GM12892 (cell line): ENCODE measurements at regions not wholly inside any gene's neighbourhood (a gene's known extent, or its start where the extent isn't known, plus 50 kb on each side); places are given as distances from the start of the nearest gene placed in this dataset.

Source experiments
- POLR2A ChIP-seq: IDR thresholded peaks from 2 replicates; pipeline ENCODE4 v1.6.1; 2011; ENCODE audit warnings: low read depth, low read length, control low read depth
- TAF1 ChIP-seq: IDR thresholded peaks from 2 replicates; pipeline ENCODE4 v1.6.1; 2011; ENCODE audit warnings: low read depth, mild to moderate bottlenecking, control low read depth, low read length, borderline replicate concordance

DNA sequence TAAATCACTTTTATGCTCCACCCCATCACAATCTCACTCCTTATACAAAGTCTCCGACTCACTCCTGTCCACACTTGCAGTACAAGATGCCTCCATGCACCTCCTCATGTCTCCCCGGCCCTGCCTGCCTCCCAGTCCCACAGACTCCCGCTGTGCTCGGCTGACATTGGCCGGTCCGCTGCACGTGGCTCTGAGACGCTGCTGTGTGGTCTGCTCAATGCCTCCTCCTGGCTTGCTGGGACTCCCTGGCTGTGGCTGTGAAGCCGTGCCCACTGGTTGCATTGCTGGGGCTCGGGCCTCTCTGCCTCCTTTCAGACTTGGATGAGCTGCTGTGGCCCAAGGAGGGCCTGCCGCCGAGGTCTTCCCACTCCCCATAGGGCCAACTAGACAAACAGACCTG lies 224.0 kb upstream of the B3GAT1 start:
- no peak for TF ChIP-seq TAF1
- no peak for TF ChIP-seq POLR2A
